GM21825 (cell line): ENCODE measurements at regions not wholly inside any gene's neighbourhood (a gene's known extent, or its start where the extent isn't known, plus 50 kb on each side); places are given as distances from the start of the nearest gene placed in this dataset.
A peak's percentile ranks its signal among the peaks of the same experiment; 100 is the strongest.

Source experiments
- ATAC-seq: cut with Tn5 transposase; IDR thresholded peaks from one replicate; pipeline ENCODE4 v1.9.1; 2021; ENCODE audit warnings: mild to moderate bottlenecking, moderate library complexity; ENCODE audit not compliant: unreplicated experiment

- ATAC-seq = no peak
These were observed 86.8 kb upstream of the NR2F2 start for GRCh38 chr15:96243701-96244100.

- ATAC-seq = no peak
These were observed 85.2 kb upstream of the NR2F2 start for GRCh38 chr15:96245252-96245651.

- ATAC-seq = no peak
These were observed 84.4 kb upstream of the NR2F2 start for GRCh38 chr15:96246057-96246456.

GRCh38 chr15:96247621-96248305 lies 82.7 kb upstream of the NR2F2 start:
- ATAC-seq = no peak

GRCh38 chr15:96252148-96252547 lies 78.4 kb upstream of the NR2F2 start:
- ATAC-seq = no peak

- no peak for ATAC-seq
These were observed 77.3 kb upstream of the NR2F2 start for GRCh38 chr15:96253006-96253747.

- no peak for ATAC-seq
These were observed 76.3 kb upstream of the NR2F2 start for GRCh38 chr15:96254173-96254572.

GRCh38 chr15:96255599-96255998 lies 74.9 kb upstream of the NR2F2 start:
- ATAC-seq = no peak

- peak; percentile 91 for ATAC-seq
These were observed 68.9 kb upstream of the NR2F2 start for GRCh38 chr15:96261575-96262034.

- no peak for ATAC-seq
These were observed 68.4 kb upstream of the NR2F2 start for GRCh38 chr15:96262097-96262496.

- no peak for ATAC-seq
These were observed 67.7 kb upstream of the NR2F2 start for GRCh38 chr15:96262549-96263489.

GRCh38 chr15:96264351-96264798 lies 66.1 kb upstream of the NR2F2 start:
- ATAC-seq = no peak

- ATAC-seq = no peak
These were observed 65.5 kb upstream of the NR2F2 start for GRCh38 chr15:96264801-96265515.

- no peak for ATAC-seq
These were observed 64.0 kb upstream of the NR2F2 start for GRCh38 chr15:96266456-96266855.

- ATAC-seq = no peak
These were observed 63.0 kb upstream of the NR2F2 start for GRCh38 chr15:96267463-96267862.

- no peak for ATAC-seq
These were observed 61.9 kb upstream of the NR2F2 start for GRCh38 chr15:96268442-96269204.

- ATAC-seq = no peak
These were observed 59.8 kb upstream of the NR2F2 start for GRCh38 chr15:96270581-96271172.

GRCh38 chr15:96272427-96272826 lies 58.1 kb upstream of the NR2F2 start:
- ATAC-seq = no peak

- ATAC-seq = no peak
These were observed 57.0 kb upstream of the NR2F2 start for GRCh38 chr15:96273317-96274086.
